GM23338 (cell line): ENCODE measurements at regions not wholly inside any gene's neighbourhood (a gene's known extent, or its start where the extent isn't known, plus 50 kb on each side); places are given as distances from the start of the nearest gene placed in this dataset.

Experiments used
- ATAC-seq: fragments of 200-7000 bp; cut with Tn5 transposase; 3 replicates; pipeline ENCODE4 v1.9.1; 2020
- DNase-seq: peaks from one replicate; pipeline ENCODE4 v3.0.0-alpha.2; 2015; ENCODE audit warnings: low spot score
- H2AFZ ChIP-seq: fragments of 200-600 bp; sonication (generic); 2 replicates; pipeline ENCODE4 v1.8.0; 2016; ENCODE audit warnings: antibody characterized with exemption, mild to moderate bottlenecking, moderate library complexity
- H3F3A ChIP-seq: fragments of 200-600 bp; sonication (generic); replicated peaks from 2 replicates; pipeline ENCODE4 v1.8.0; 2017; ENCODE audit warnings: antibody characterized with exemption, mixed run types, low read depth
- H3K27ac ChIP-seq: fragments of 200-600 bp; sonication (generic); 2 replicates; pipeline ENCODE4 v1.6.1; 2016; ENCODE audit warnings: low read depth
- H3K27me3 ChIP-seq: fragments of 200-600 bp; sonication (generic); 2 replicates; pipeline ENCODE4 v1.8.0; 2016; ENCODE audit warnings: mild to moderate bottlenecking, mixed run types, moderate library complexity; ENCODE audit not compliant: insufficient read depth
- H3K36me3 ChIP-seq: fragments of 200-600 bp; sonication (generic); 2 replicates; pipeline ENCODE4 v1.8.0; 2016; ENCODE audit warnings: mild to moderate bottlenecking; ENCODE audit not compliant: insufficient read depth
- H3K4me1 ChIP-seq: fragments of 200-600 bp; sonication (generic); 2 replicates; pipeline ENCODE4 v1.8.0; 2016; ENCODE audit warnings: mild to moderate bottlenecking, moderate library complexity; ENCODE audit not compliant: insufficient read depth
- H3K4me2 ChIP-seq: fragments of 200-600 bp; sonication (generic); 2 replicates; pipeline ENCODE4 v1.7.1; 2017; ENCODE audit warnings: mixed run types
- H3K4me3 ChIP-seq: fragments of 200-600 bp; sonication (generic); 2 replicates; pipeline ENCODE4 v1.6.1; 2016; ENCODE audit warnings: mixed run types
- H3K79me2 ChIP-seq: fragments of 200-600 bp; sonication (generic); replicated peaks from 2 replicates; pipeline ENCODE4 v1.8.0; 2017; ENCODE audit warnings: mild to moderate bottlenecking; ENCODE audit not compliant: insufficient read depth
- H3K9me2 ChIP-seq: fragments of 200-600 bp; sonication (generic); 2 replicates; pipeline ENCODE4 v1.8.0; 2017; ENCODE audit not compliant: insufficient read depth
- H4K20me1 ChIP-seq: fragments of 200-600 bp; sonication (generic); replicated peaks from 2 replicates; pipeline ENCODE4 v1.8.0; 2017; ENCODE audit warnings: mild to moderate bottlenecking; ENCODE audit not compliant: insufficient read depth
- H3K27ac Mint-ChIP-seq: 2 replicates; pipeline ENCODE4 v1.8.0; 2020; ENCODE audit warnings: inconsistent platforms, mild to moderate bottlenecking, moderate library complexity, mixed read lengths
- H3K27me3 Mint-ChIP-seq: 3 replicates; pipeline ENCODE4 v1.8.0; 2022; ENCODE audit warnings: low read depth, mild to moderate bottlenecking, moderate library complexity, mixed read lengths, inconsistent platforms; ENCODE audit not compliant: insufficient read depth, poor library complexity
- H3K36me3 Mint-ChIP-seq: 3 replicates; pipeline ENCODE4 v1.8.0; 2021; ENCODE audit warnings: low read depth, mild to moderate bottlenecking, inconsistent platforms, moderate library complexity, mixed read lengths
- H3K4me1 Mint-ChIP-seq: 3 replicates; pipeline ENCODE4 v1.8.0; 2020; ENCODE audit warnings: mild to moderate bottlenecking, inconsistent platforms, mixed read lengths
- H3K4me3 Mint-ChIP-seq: 3 replicates; pipeline ENCODE4 v1.8.0; 2021; ENCODE audit warnings: moderate library complexity, mild to moderate bottlenecking, inconsistent platforms, mixed read lengths
- H3K9me3 Mint-ChIP-seq: 3 replicates; pipeline ENCODE4 v1.8.0; 2020; ENCODE audit warnings: moderate library complexity, mild to moderate bottlenecking, inconsistent platforms, mixed read lengths
- CREB1 ChIP-seq: fragments of 250-450 bp; sonication (Bioruptor Pico); IDR thresholded peaks from 2 replicates; pipeline ENCODE4 v1.5.0; 2020; ENCODE audit warnings: low read depth, mild to moderate bottlenecking, moderate library complexity
- CTCF ChIP-seq, 2 experiments: fragments of 200-600 bp in 1 of 2; sonication (generic) in 1 of 2; conservative IDR thresholded peaks; 2 replicates each; pipeline versions ENCODE4 v1.5.1 to v1.6.1; 2016 to 2017; ENCODE audit warnings: antibody characterized with exemption in 2 of 2, low read depth in 2 of 2, mild to moderate bottlenecking in 2 of 2, moderate library complexity in 1 of 2
- ETS1 ChIP-seq: IDR thresholded peaks from 2 replicates; pipeline ENCODE4 v1.6.1; 2016; ENCODE audit warnings: antibody characterized with exemption
- EZH2 ChIP-seq: fragments of 200-600 bp; sonication (generic); IDR thresholded peaks from one replicate; pipeline ENCODE4 v1.8.0; 2017; ENCODE audit warnings: antibody characterized with exemption, mild to moderate bottlenecking, low read depth; ENCODE audit not compliant: unreplicated experiment
- EZH2phosphoT487 ChIP-seq: fragments of 200-600 bp; sonication (generic); IDR thresholded peaks from one replicate; pipeline ENCODE4 v1.8.1; 2018; ENCODE audit warnings: antibody characterized with exemption; ENCODE audit not compliant: unreplicated experiment
- JUNB ChIP-seq: IDR thresholded peaks from one replicate; pipeline ENCODE4 v1.6.1; 2016; ENCODE audit warnings: antibody characterized with exemption; ENCODE audit not compliant: unreplicated experiment
- NANOG ChIP-seq: IDR thresholded peaks from 2 replicates; pipeline ENCODE4 v1.6.1; 2016; ENCODE audit warnings: antibody characterized with exemption, borderline replicate concordance
- POLR2AphosphoS5 ChIP-seq: IDR thresholded peaks from 2 replicates; pipeline ENCODE4 v1.6.1; 2016; ENCODE audit warnings: antibody characterized with exemption, low read depth
- REST ChIP-seq: IDR thresholded peaks from one replicate; pipeline ENCODE4 v1.6.1; 2018; ENCODE audit warnings: antibody characterized with exemption; ENCODE audit not compliant: unreplicated experiment
- STAT1 ChIP-seq: IDR thresholded peaks from one replicate; pipeline ENCODE4 v1.6.1; 2016; ENCODE audit warnings: antibody characterized with exemption; ENCODE audit not compliant: unreplicated experiment
- ZNF114 ChIP-seq: fragments of 250-450 bp; sonication (Bioruptor Pico); IDR thresholded peaks from 2 replicates; pipeline ENCODE4 v1.5.0; 2020; ENCODE audit warnings: mild to moderate bottlenecking, moderate library complexity
- ZNF331 ChIP-seq: fragments of 250-450 bp; sonication (Bioruptor Pico); IDR thresholded peaks from 2 replicates; pipeline ENCODE4 v1.5.0; 2020; ENCODE audit warnings: low read depth, mild to moderate bottlenecking, moderate library complexity
- ZNF462 ChIP-seq: fragments of 250-450 bp; sonication (Bioruptor Pico); IDR thresholded peaks from 2 replicates; pipeline ENCODE4 v1.5.0; 2020; ENCODE audit warnings: mild to moderate bottlenecking, moderate library complexity

GRCh38 chr17:79331492-79331891 is 256.9 kb downstream of the ENGASE start:
- peaks cover 30% of the 10 kb centered on the region for H3K4me1 Mint-ChIP-seq
- no peaks in the 10 kb centered on the region for H3F3A ChIP-seq
- no peaks in the 10 kb centered on the region for H3K27me3 ChIP-seq
- DNase-seq: no peak
- TF ChIP-seq REST (no peak), JUNB (no peak), ZNF331 (CRISPR knock-in tag) (no peak), CREB1 (CRISPR knock-in tag) (no peak), ZNF114 (CRISPR knock-in tag) (no peak), CTCF (conservative IDR thresholded peaks at IDR 0.05; ENCODE audit: low read depth in 2 of 2) (no peak), EZH2phosphoT487 (no peak), ZNF462 (no peak), POLR2AphosphoS5 (no peak), EZH2 (no peak), NANOG (no peak), ETS1 (no peak), STAT1 (no peak)
- H3K27me3 Mint-ChIP-seq: peaks cover 17% of the 10 kb centered on the region
- no peak overlapping the region for H3K4me3 Mint-ChIP-seq
- no peaks in the 10 kb centered on the region for H3K9me2 ChIP-seq
- no peaks in the 10 kb centered on the region for H3K79me2 ChIP-seq
- no peaks in the 10 kb centered on the region for H3K36me3 Mint-ChIP-seq
- no peak overlapping the region for H3K4me3 ChIP-seq
- H3K4me1 ChIP-seq: no peaks in the 10 kb centered on the region
- H3K9me3 Mint-ChIP-seq: no peaks in the 10 kb centered on the region; the same call in 2 of the 3 replicates
- H3K36me3 ChIP-seq: no peaks in the 10 kb centered on the region
- peak overlapping the region; percentile 63; the same call in 1 of the 2 replicates for H2AFZ ChIP-seq
- H3K4me2 ChIP-seq: no peak overlapping the region
- H4K20me1 ChIP-seq: no peaks in the 10 kb centered on the region
- H3K27ac ChIP-seq: no peak overlapping the region
- H3K27ac Mint-ChIP-seq: no peak overlapping the region
- ATAC-seq: no peak
